VCaP (cell line): ENCODE measurements at regions not wholly inside any gene's neighbourhood (a gene's known extent, or its start where the extent isn't known, plus 50 kb on each side); places are given as distances from the start of the nearest gene placed in this dataset.

Experiments
- H3K27ac ChIP-seq: fragments of 450-650 bp; 2 replicates; pipeline ENCODE4 v1.5.1; 2017
- TF ChIP-seq, protein P1 (sequence below): fragments of 450-650 bp; conservative IDR thresholded peaks from 2 replicates; pipeline ENCODE4 v1.5.1; 2017; ENCODE audit warnings: mild to moderate bottlenecking, moderate library complexity

DNA sequence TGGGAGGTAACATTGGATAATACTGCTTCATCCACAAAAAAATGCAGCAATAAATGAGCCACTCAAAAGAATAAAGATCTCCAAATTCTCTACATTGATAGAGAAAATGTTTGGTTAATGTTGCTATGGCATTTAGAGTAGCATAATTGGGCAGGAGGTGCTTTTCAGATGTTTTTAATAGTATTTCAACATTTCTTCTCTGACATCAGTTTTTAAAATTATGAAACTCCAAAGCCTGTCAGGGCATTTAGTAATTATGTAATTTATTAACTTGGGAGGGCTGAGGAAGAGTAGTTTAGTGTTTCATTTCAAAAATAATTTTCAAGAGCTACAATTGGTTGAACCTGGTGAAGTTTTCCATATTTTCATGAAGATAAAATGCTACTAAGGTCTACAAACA lies 211.3 kb upstream of the INTU start:
- no peak overlapping the region for H3K27ac ChIP-seq
- TF ChIP-seq, protein P1, sequence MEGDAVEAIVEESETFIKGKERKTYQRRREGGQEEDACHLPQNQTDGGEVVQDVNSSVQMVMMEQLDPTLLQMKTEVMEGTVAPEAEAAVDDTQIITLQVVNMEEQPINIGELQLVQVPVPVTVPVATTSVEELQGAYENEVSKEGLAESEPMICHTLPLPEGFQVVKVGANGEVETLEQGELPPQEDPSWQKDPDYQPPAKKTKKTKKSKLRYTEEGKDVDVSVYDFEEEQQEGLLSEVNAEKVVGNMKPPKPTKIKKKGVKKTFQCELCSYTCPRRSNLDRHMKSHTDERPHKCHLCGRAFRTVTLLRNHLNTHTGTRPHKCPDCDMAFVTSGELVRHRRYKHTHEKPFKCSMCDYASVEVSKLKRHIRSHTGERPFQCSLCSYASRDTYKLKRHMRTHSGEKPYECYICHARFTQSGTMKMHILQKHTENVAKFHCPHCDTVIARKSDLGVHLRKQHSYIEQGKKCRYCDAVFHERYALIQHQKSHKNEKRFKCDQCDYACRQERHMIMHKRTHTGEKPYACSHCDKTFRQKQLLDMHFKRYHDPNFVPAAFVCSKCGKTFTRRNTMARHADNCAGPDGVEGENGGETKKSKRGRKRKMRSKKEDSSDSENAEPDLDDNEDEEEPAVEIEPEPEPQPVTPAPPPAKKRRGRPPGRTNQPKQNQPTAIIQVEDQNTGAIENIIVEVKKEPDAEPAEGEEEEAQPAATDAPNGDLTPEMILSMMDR: no peak

DNA sequence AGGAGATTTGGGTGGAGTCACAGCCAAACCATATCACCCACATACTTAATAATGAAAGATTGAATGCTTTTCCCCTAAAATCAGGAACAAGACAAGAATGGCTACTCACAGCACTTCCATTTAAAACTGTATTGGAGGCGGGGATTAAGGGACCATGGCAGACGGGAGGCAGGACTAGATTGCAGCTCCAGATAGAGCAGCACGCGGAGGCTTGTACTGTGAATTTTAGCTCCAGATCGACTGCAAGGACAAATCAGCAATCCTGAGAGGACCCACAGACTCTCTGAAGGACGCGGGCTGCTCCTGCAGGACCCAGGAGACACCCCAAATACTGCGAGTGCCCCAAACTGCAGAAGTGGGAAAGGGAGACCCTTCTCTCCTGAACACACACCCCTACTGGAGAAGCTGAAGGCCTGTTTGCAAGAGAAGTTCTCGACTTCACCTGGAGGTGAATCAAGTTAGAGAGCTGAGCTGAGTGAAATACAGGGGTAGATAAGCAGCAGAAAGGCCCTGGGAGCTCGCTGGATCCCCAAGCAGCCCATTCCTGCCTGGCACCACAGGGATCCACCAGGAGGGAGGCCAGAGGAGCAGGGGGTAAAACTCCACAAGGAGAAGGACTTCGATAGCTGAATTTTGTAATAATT lies 207.4 kb upstream of the INTU start:
- TF ChIP-seq, protein P1: no peak
- H3K27ac ChIP-seq: no peak overlapping the region

DNA sequence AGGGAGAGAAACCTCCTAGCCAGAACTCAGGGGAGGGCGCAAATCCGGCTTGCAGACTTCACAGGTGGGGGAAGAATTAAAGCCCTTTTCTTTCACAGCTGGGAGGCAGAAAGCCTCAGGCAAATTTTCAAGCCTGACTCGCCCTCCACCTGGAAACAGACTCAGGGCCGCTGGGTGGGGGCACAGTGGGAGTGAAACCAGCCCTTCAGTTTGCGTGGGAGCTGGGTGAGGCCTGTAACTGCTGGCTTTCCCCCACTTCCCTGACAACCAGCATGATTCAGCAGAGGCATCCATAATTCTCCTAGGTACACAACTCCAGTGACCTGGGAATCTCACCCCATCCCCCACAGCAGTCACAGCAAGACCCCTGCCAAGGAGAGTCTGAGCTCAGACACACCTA lies 206.9 kb upstream of the INTU start:
- TF ChIP-seq, protein P1: no peak
- H3K27ac ChIP-seq: no peak overlapping the region

DNA sequence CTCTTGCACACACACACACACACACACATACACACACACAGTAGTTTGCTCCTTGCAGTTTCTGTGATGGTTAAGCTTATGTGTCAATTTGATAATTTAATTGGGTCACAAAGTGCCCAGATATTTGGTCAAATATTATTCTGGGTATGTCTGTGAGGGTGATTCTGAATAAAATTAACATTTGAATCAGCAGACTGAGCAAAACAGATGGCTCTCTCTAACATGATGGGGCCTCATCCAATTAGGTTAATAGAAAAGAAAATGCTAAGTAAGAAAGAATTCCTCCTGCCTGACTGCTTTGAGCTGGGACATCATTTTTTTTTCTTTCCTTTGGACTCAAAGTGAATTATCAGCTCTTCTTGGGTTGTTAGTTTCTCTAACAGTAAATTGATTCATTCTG lies 191.2 kb upstream of the INTU start:
- TF ChIP-seq, protein P1: no peak
- no peak overlapping the region for H3K27ac ChIP-seq

DNA sequence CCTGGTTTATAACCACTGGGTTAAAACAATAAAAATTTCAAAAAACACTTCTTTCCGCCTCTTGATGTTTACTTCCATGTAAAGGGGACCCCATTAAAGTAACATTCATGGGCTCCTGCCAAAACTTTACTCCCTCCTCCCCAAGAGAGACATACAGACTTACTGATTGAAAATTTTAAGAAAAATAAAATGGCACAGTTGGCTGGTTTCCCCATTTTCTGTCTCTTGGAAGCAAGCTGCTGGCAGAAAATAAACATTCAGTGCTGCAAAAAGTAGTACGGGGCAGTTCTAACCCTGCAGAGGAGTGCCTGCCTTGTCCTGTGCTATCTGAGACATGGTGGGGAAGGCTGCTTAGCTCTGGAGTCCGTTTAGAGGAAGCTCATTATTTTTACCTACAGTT lies 187.3 kb upstream of the INTU start:
- H3K27ac ChIP-seq: no peak overlapping the region
- TF ChIP-seq, protein P1: no peak

DNA sequence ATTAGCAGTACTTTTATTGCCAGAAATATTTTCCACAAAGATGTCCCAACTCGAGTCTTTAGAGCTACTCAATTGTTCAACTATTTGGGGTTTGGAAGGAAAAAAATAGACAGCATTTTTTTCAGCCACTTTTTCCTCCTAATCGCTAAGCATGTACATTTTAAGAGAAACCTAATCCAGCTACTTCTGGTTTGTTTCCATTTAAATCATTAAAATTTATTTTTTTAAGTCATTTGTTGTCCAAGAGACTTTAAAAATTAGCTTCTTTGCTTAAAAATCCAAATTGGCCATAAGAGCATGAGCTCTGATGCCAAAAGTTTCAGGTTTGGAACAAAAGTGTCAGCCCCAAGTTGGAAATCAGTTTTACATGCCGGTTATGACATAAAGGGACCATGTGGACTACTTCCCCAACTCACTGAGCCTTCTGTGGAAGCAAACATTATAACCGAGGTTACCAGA lies 186.3 kb upstream of the INTU start:
- TF ChIP-seq, protein P1: no peak
- H3K27ac ChIP-seq: no peak overlapping the region

DNA sequence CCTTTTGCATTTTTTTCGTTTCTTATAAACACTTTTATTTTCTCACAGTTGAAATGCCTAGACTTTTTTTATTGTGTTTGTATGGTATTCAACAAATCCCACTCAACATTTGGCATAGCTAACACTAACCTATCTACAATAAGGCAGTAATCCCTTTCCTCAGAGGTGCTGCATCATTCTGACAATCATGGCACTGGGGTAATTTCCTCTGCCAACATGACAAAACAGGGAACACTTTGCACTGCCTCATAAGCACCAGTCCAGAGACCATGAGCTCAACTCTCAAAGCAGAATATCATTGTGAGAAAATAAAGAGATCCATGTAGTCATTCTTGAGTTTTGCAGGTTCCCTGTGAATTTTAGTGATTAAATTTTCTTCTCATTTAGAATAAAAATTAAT lies 183.8 kb upstream of the INTU start:
- TF ChIP-seq, protein P1: no peak

More for the DNA sequence above, 183.8 kb upstream of the INTU start:
- H3K27ac ChIP-seq: no peak overlapping the region
